ENCODE measurements at regions not wholly inside any gene's neighbourhood (a gene's known extent, or its start where the extent isn't known, plus 50 kb on each side); places are given as distances from the start of the nearest gene placed in this dataset.

DNA sequence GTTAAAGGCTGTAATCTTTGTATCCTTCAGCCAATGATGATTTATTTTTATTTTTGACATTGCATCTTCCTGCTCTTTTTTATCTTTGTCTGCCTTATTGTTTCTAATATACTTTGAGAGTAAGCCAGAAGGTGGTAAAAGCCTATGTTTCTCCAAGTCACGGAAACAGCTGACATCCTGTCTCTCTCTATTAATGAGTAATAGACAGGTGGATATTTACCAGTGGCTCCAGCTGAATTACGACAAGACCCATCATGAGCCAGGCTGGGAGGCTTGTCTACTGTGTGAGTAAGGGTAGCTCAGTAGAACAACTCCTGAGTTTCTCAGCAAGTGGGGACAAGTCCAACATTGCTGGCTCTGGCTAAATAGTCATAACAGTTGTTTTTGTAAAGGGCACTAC lies 166.6 kb downstream of the NDFIP2 start:
- TF ChIP-seq TEAD4 (CRISPR knock-in tag; IDR thresholded peaks at IDR 0.05): no peak
- TF ChIP-seq, protein P1, sequence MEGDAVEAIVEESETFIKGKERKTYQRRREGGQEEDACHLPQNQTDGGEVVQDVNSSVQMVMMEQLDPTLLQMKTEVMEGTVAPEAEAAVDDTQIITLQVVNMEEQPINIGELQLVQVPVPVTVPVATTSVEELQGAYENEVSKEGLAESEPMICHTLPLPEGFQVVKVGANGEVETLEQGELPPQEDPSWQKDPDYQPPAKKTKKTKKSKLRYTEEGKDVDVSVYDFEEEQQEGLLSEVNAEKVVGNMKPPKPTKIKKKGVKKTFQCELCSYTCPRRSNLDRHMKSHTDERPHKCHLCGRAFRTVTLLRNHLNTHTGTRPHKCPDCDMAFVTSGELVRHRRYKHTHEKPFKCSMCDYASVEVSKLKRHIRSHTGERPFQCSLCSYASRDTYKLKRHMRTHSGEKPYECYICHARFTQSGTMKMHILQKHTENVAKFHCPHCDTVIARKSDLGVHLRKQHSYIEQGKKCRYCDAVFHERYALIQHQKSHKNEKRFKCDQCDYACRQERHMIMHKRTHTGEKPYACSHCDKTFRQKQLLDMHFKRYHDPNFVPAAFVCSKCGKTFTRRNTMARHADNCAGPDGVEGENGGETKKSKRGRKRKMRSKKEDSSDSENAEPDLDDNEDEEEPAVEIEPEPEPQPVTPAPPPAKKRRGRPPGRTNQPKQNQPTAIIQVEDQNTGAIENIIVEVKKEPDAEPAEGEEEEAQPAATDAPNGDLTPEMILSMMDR (IDR thresholded peaks at IDR 0.05): no peak
- TF ChIP-seq HMGA2 (CRISPR knock-in tag; IDR thresholded peaks at IDR 0.05): no peak
- TF ChIP-seq ZBTB21 (CRISPR knock-in tag; IDR thresholded peaks at IDR 0.05; ENCODE audit: borderline replicate concordance): no peak
- no peak for TF ChIP-seq ZNF138 (CRISPR knock-in tag; conservative IDR thresholded peaks at IDR 0.05)
- no peak for TF ChIP-seq FOXK1 (CRISPR knock-in tag; IDR thresholded peaks at IDR 0.05)
